ENCODE measurements at regions not wholly inside any gene's neighbourhood (a gene's known extent, or its start where the extent isn't known, plus 50 kb on each side); places are given as distances from the start of the nearest gene placed in this dataset.

GRCh38 chr2:224171226-224171625 lies 132.1 kb upstream of the SERPINE2 start:
- H3K23me2 ChIP-seq (ENCODE audit: low read depth, low read length), result no peaks in the 10 kb centered on the region
- no peak overlapping the region for H3K56ac ChIP-seq (replicated peaks; ENCODE audit: insufficient read length, low read depth, low read length)
- no peaks in the 10 kb centered on the region for H3K36me3 ChIP-seq (ENCODE audit: control insufficient read depth in 2 of 4, insufficient read depth in 4 of 4, low read length in 3 of 4)
- no peak overlapping the region for H4K8ac ChIP-seq (ENCODE audit: extremely low read depth, insufficient read depth, low read length)
- no peak overlapping the region for H3K14ac ChIP-seq (ENCODE audit: insufficient read length)
- FAIRE-seq, result no peak
- H3K23ac ChIP-seq (ENCODE audit: insufficient read length), result no peak overlapping the region
- H3K4me1 ChIP-seq (replicated peaks in 1 of 4; ENCODE audit: control insufficient read depth in 3 of 4, insufficient read depth in 4 of 4, low read length in 3 of 4), result no peaks in the 10 kb centered on the region
- H2BK15ac ChIP-seq (ENCODE audit: low read length), result no peak overlapping the region
- no peaks in the 10 kb centered on the region for H3K9me3 ChIP-seq (ENCODE audit: insufficient read depth in 2 of 2, low read depth in 1 of 2, low read length in 1 of 2)
- H2AFZ ChIP-seq (ENCODE audit: low read length), result no peak overlapping the region
- H3K79me1 ChIP-seq (ENCODE audit: low read depth, low read length), result no peaks in the 10 kb centered on the region
- no peak overlapping the region for H4K5ac ChIP-seq (ENCODE audit: insufficient read length, low read depth, low read length)
- no peak overlapping the region for H2BK120ac ChIP-seq (replicated peaks; ENCODE audit: low read depth, low read length)
- no peaks in the 10 kb centered on the region for H3K27me3 ChIP-seq (replicated peaks in 1 of 4; ENCODE audit: control insufficient read depth in 3 of 4, extremely low read depth in 1 of 4, insufficient read depth in 3 of 4, low read length in 3 of 4)
- POLR2A ChIA-PET (ENCODE audit: partially characterized antibody), result no interaction called here
- no peak overlapping the region for H3K18ac ChIP-seq (ENCODE audit: extremely low read depth, low read length)
- H4K20me1 ChIP-seq (replicated peaks in 1 of 2; ENCODE audit: control insufficient read depth in 1 of 2, insufficient read depth in 2 of 2, low read length in 2 of 2), result no peaks in the 10 kb centered on the region
- no peak overlapping the region for H3K4ac ChIP-seq (replicated peaks; ENCODE audit: insufficient read length, low read depth, low read length)
- H3K4me2 ChIP-seq (ENCODE audit: insufficient read depth in 1 of 2, low read depth in 2 of 2, low read length in 2 of 2), result no peak overlapping the region
- no peak overlapping the region for H2BK12ac ChIP-seq (ENCODE audit: low read depth, low read length)
- H3K4me3 ChIP-seq (ENCODE audit: extremely low read depth in 1 of 4, insufficient read depth in 2 of 4, low read depth in 3 of 4, low read length in 4 of 4), result no peak overlapping the region
- no peak overlapping the region for H2BK20ac ChIP-seq (ENCODE audit: low read length)
- H3K79me2 ChIP-seq (ENCODE audit: control insufficient read depth in 1 of 2, insufficient read depth in 2 of 2, low read length in 2 of 2), result no peaks in the 10 kb centered on the region
- no peak for TF ChIP-seq EGR1 (IDR thresholded peaks at IDR 0.05; ENCODE audit: borderline replicate concordance, low read depth, low read length)
- no peak for TF ChIP-seq SAP30 (IDR thresholded peaks at IDR 0.05; ENCODE audit: insufficient read depth, insufficient replicate concordance, low read length)
- TF ChIP-seq CBX5 (IDR thresholded peaks at IDR 0.05; ENCODE audit: low read depth, low read length), result no peak
- TF ChIP-seq ASH2L (IDR thresholded peaks at IDR 0.05; ENCODE audit: low read length), result no peak
- TF ChIP-seq CEBPB (IDR thresholded peaks at IDR 0.05; ENCODE audit: low read depth, low read length), result no peak
- no peak for TF ChIP-seq JUND (IDR thresholded peaks at IDR 0.05; ENCODE audit: low read length)
- no peak for TF ChIP-seq NANOG (IDR thresholded peaks at IDR 0.05; ENCODE audit: insufficient read depth, low read depth, low read length, poor library complexity, severe bottlenecking)
- TF ChIP-seq E2F6 (IDR thresholded peaks at IDR 0.05), result no peak
- no peak for TF ChIP-seq BCL11A (IDR thresholded peaks at IDR 0.05; ENCODE audit: low read depth in 2 of 2, low read length in 2 of 2)
- no peak for TF ChIP-seq USF2 (IDR thresholded peaks at IDR 0.05; ENCODE audit: low read length)
- no peak for TF ChIP-seq SIX5 (IDR thresholded peaks at IDR 0.05; ENCODE audit: low read depth, low read length)
- no peak overlapping the region for H3K9ac ChIP-seq (replicated peaks in 1 of 4; ENCODE audit: extremely low read depth in 1 of 4, low read depth in 3 of 4, low read length in 3 of 4)
- no peak overlapping the region for H2BK5ac ChIP-seq (ENCODE audit: low read depth, low read length)
- CTCF ChIA-PET (ENCODE audit: partially characterized antibody), result interaction anchor here (0.7 kb wide), 1 partner anchor 851 kb away, joined by 3 read pairs; no protein-coding TSS in a partner anchor
- no peak overlapping the region for H3K27ac ChIP-seq (ENCODE audit: low read depth, low read length)
- DNase-seq (ENCODE audit: low read depth in 1 of 2, low spot score in 2 of 2), result no peak
- H2AK5ac ChIP-seq (ENCODE audit: low read depth, low read length), result no peak overlapping the region
- 75% methylated on average over 3 of the region's 3 CpGs; no CpG with 5 or more reads in 1 of the 2 experiments for WGBS, 2 experiments (ENCODE audit: extremely low coverage in 1 of 2, insufficient coverage in 1 of 2, insufficient read length in 1 of 2, insufficient replicate concordance in 2 of 2, low coverage in 1 of 2, low lambda C conversion rate in 2 of 2, missing lambda C conversion rate in 1 of 2)
- no peak overlapping the region for H4K91ac ChIP-seq (replicated peaks; ENCODE audit: insufficient read length, low read length)
